Astrocyte of the spinal cord (primary cell): ENCODE measurements at regions not wholly inside any gene's neighbourhood (a gene's known extent, or its start where the extent isn't known, plus 50 kb on each side); places are given as distances from the start of the nearest gene placed in this dataset.
A peak's percentile ranks its signal among the peaks of the same experiment; 100 is the strongest.

Source experiments
- DNase-seq: peaks from one replicate; pipeline ENCODE4 v3.0.0; 2011; ENCODE audit warnings: low read depth, low spot score
- H3K4me3 ChIP-seq: 2 replicates; pipeline ENCODE4 v1.5.1; 2011; ENCODE audit warnings: low read depth, mild to moderate bottlenecking, low read length, moderate library complexity
- CTCF ChIP-seq: IDR thresholded peaks from 2 replicates; pipeline ENCODE4 v1.5.1; 2012; ENCODE audit warnings: low read depth, mild to moderate bottlenecking, low read length, inconsistent platforms
- in situ Hi-C: cut with HindIII; loops from 2 replicates; pipeline ENCODE4 v1.10.0; 2017; ENCODE audit warnings: low sequenced_read_pairs

- TF ChIP-seq CTCF, result no peak
- in situ Hi-C loops, result no loop called here
These were observed 137.1 kb upstream of the WSCD2 start for GRCh38 chr12:107992029-107992428.

GRCh38 chr12:107992870-107993451, 136.1 kb upstream of the WSCD2 start:
- TF ChIP-seq CTCF, result peak; percentile 41
- peak; percentile 2 for DNase-seq

More at GRCh38 chr12:107992029-107992428, 137.1 kb upstream of the WSCD2 start:
- no peak overlapping the region for H3K4me3 ChIP-seq
- DNase-seq, result no peak

GRCh38 chr12:107998863-107999262, 130.2 kb upstream of the WSCD2 start:
- H3K4me3 ChIP-seq, result no peak overlapping the region
- no peak for DNase-seq
- no peak for TF ChIP-seq CTCF
- in situ Hi-C loops, result no loop called here

More at GRCh38 chr12:107992870-107993451, 136.1 kb upstream of the WSCD2 start:
- no peak overlapping the region for H3K4me3 ChIP-seq
- in situ Hi-C loops, result no loop called here

GRCh38 chr12:108000111-108000510, 129.0 kb upstream of the WSCD2 start:
- H3K4me3 ChIP-seq, result no peak overlapping the region
- DNase-seq, result no peak
- no peak for TF ChIP-seq CTCF
- in situ Hi-C loops, result no loop called here

GRCh38 chr12:108004319-108004718, 124.8 kb upstream of the WSCD2 start:
- H3K4me3 ChIP-seq, result no peak overlapping the region
- in situ Hi-C loops, result no loop called here
- DNase-seq, result no peak
- TF ChIP-seq CTCF, result no peak

- in situ Hi-C loops, result no loop called here
- H3K4me3 ChIP-seq, result no peak overlapping the region
- TF ChIP-seq CTCF, result no peak
- no peak for DNase-seq
These were observed 120.8 kb upstream of the WSCD2 start for GRCh38 chr12:108008163-108008905.
